IPS-18c (cell line): ENCODE measurements at regions not wholly inside any gene's neighbourhood (a gene's known extent, or its start where the extent isn't known, plus 50 kb on each side); places are given as distances from the start of the nearest gene placed in this dataset.

Source experiments
- H3K4me3 ChIP-seq: 2 replicates; pipeline ENCODE4 v1.7.0; 2013; ENCODE audit warnings: low read depth, mild to moderate bottlenecking, low read length, moderate library complexity; ENCODE audit not compliant: insufficient read depth
- H3K9me3 ChIP-seq: one replicate; pipeline ENCODE4 v1.6.1; 2013; ENCODE audit warnings: mild to moderate bottlenecking, low read length, moderate library complexity; ENCODE audit not compliant: control insufficient read depth, insufficient read depth

DNA sequence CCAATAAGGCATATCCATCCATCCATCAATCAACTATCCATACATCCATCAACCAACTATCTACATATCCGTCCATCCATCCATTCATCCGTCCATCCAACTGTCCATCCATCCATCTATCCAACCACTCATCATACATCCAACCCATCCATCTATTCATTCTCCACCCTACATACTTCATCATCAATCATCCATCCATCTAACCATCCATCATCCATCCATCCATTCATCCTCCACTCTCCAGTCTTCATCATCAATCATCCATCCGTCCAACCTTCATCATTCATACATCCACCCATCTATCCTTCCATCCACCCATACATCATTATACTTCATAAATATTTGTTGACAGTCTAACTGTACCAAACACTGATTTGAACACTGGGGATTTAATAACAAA lies 231.3 kb upstream of the DAB1 start:
- no peak overlapping the region for H3K4me3 ChIP-seq

GRCh38 chr1:57644667-57645066 lies 220.8 kb upstream of the DAB1 start:
- no peaks in the 10 kb centered on the region for H3K9me3 ChIP-seq
- no peak overlapping the region for H3K4me3 ChIP-seq

More for the DNA sequence above, 231.3 kb upstream of the DAB1 start:
- no peaks in the 10 kb centered on the region for H3K9me3 ChIP-seq

DNA sequence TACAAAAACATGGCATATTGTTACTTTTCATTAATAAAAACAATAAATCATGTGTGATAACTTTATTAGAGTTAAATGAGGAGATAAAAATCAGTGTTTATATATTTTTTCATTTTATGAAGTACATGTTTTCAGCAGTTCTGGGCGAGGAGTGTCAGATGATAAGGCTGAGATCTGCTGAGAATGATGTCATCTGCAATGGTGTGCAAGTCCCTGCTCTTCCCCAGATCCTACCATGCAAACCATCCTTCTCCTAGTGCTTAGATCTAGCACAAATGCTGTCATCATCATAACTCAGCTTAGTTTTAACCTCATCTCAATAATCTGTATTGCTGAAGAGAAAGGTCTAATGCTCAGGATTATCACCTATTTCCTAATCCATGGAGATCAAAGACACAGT lies 214.4 kb upstream of the DAB1 start:
- H3K4me3 ChIP-seq = no peak overlapping the region
- H3K9me3 ChIP-seq = no peaks in the 10 kb centered on the region

- no peak overlapping the region for H3K4me3 ChIP-seq
- H3K9me3 ChIP-seq = no peaks in the 10 kb centered on the region
These were observed 213.3 kb upstream of the DAB1 start for GRCh38 chr1:57637155-57637554.

DNA sequence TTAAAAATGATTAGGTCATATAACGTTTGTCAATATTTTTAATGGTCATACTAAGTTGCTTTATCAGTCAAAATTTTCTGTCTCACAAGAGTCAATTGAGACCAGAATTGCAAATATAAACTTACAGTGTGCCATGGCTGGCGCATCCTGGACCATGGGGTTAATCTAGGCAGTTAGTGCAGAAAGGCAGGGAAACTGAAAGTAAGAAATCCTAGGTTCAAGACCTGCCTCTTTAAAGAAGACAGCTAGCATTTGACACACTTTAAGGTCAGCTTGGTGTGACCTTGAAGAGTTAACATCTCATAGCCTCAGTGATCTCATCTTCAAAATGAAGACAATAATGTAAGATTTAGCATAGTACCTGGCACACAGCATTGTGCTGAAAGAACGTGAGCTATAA lies 210.0 kb upstream of the DAB1 start:
- Histone ChIP-seq H3K9me3 (no peaks in the 10 kb centered on the region), H3K4me3 (no peak overlapping the region)

DNA sequence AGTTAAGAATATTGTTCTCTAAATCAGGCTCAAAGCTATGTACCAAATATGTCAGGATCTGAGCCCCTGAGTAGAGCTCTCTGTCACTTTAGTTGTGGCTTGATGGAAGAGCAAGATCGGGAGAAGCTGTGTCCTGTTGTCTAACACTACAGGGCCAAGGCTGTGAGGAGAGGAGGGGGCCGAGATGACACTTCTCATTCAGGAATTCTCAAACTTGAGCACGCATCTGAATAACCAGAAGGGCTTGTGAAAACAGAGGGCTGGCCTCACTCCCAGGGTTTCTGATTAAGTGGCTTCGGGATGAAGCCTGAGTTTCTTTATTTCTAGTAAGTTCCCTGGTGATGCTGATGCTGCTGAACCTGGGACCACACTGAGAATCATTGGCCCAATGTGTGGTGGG lies 209.2 kb upstream of the DAB1 start:
- H3K4me3 ChIP-seq = no peak overlapping the region
- no peaks in the 10 kb centered on the region for H3K9me3 ChIP-seq

DNA sequence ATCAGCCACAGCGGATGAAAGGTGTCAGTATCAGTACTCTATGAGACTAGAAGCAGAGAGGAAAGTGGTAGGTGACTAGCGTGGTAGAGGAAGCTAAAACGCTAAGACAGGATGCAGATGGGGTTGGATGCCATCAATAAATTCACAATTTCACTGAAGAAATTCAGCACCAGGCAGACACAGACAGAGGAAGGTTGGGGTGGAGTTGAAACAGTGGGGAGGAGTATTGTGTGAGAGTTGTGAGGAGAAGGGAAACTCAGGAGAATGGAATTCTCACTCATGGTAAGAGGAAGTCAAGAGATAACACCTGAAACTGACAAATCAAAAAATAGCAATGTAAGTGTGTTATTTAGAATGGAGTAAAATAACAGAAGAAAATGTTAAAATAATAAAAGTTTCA lies 208.5 kb upstream of the DAB1 start:
- no peak overlapping the region for H3K4me3 ChIP-seq

DNA sequence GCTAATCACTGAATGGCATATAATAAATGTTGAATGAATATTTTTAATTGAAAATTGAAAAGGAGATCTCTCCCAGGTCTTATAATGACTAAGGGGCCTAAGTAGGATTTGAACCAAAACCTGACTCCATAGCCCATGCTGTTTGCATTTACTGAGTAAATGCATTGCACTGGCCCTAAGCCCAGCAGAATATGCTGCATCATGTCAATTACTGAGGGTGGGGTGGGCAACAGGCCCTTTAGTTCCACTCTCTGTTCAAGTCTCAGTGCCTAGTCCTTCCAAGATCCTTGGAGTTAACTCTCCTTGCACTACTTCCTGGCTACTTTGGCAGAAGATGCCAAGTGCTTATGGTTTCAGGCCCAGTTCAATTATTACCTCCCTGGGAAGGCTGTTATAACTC lies 203.8 kb upstream of the DAB1 start:
- no peaks in the 10 kb centered on the region for H3K9me3 ChIP-seq
- H3K4me3 ChIP-seq = no peak overlapping the region

More for the DNA sequence above, 208.5 kb upstream of the DAB1 start:
- no peaks in the 10 kb centered on the region for H3K9me3 ChIP-seq

DNA sequence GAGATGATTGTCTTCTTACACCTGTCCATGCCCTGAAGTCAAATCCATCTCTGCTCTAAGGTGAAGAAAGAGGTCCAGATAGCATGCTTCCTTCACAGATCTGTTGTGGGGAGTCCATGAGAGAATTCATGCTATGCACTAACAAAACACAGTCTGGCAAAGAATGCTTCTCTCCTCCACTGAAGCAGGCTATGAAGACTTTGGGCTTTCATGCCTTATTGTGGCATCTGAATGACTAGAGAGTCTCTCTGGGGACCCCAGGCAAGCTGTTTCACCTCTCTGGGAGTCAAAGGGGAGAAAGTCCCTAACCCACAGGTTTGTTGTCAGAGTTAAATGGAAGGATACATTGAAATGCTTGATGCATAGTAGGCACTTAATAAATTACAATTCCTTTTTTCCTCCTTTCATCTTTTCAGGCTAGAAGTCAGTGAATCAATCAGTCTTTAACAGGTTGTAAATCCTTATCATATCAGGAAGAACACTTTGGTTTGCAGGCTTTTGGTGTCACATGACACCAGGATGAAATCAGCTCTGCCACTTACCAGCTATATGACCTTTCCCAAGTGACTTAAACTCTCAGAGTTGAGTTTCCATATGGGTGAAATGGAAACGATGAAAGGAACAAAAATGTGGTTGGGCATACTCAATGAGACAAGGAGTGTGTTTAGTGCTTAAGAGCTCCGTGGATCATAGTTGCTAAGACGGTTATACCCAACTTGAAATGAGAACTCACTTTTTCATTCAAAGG lies 200.1 kb upstream of the DAB1 start:
- Histone ChIP-seq H3K9me3 (no peaks in the 10 kb centered on the region), H3K4me3 (no peak overlapping the region)

- H3K4me3 ChIP-seq = no peak overlapping the region
- no peaks in the 10 kb centered on the region for H3K9me3 ChIP-seq
These were observed 199.4 kb upstream of the DAB1 start for GRCh38 chr1:57623039-57623790.

DNA sequence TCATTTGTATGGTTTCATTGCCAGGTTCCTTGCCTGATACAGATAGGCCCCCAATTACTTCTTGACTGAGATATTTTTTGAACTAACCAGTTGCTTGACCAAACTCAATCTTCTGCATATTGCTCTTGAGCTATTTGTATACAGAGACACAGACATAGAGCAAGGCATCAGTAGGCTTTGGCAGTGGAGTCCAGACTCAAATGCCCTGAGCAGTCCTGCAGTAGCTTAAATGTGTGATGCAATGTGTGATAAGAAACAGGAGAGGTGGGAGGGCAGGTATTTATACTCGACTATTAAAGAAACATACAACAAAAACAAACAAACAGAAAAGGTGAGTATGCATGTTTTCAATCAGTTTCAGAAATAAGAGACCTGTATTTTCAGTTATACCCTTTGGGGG lies 197.9 kb upstream of the DAB1 start:
- H3K9me3 ChIP-seq = no peaks in the 10 kb centered on the region
- H3K4me3 ChIP-seq = no peak overlapping the region

- Histone ChIP-seq H3K9me3 (no peaks in the 10 kb centered on the region), H3K4me3 (no peak overlapping the region)
These were observed 196.7 kb upstream of the DAB1 start for GRCh38 chr1:57620605-57621004.

- no peak overlapping the region for H3K4me3 ChIP-seq
These were observed 193.1 kb upstream of the DAB1 start for GRCh38 chr1:57616921-57617320.

GRCh38 chr1:57615956-57616355 lies 192.1 kb upstream of the DAB1 start:
- Histone ChIP-seq H3K4me3 (no peak overlapping the region), H3K9me3 (no peaks in the 10 kb centered on the region)

More at GRCh38 chr1:57616921-57617320, 193.1 kb upstream of the DAB1 start:
- H3K9me3 ChIP-seq = no peaks in the 10 kb centered on the region

- H3K4me3 ChIP-seq = no peak overlapping the region
- H3K9me3 ChIP-seq = no peaks in the 10 kb centered on the region
These were observed 189.0 kb upstream of the DAB1 start for GRCh38 chr1:57612833-57613232.

DNA sequence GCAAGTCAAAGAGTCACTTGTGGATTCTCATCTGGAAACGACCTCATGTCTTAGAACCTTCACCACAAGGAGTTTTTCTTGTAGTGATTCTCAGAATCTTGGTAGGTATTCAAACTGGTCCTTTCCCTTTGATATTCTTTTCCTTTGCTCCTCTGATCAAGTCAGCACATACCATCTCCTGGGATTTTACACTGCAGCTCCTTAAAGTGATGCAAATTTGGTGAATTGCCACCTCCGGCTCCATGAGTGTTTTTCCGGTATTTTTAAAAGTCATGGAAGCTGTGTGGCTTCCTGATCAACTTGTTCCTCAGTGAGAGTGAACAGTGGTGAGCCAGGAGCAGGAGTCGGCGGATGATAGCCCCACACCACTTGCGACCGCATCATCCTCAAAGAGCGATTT lies 182.1 kb upstream of the DAB1 start:
- H3K9me3 ChIP-seq = no peaks in the 10 kb centered on the region
- H3K4me3 ChIP-seq = no peak overlapping the region

- H3K4me3 ChIP-seq = no peak overlapping the region
- no peaks in the 10 kb centered on the region for H3K9me3 ChIP-seq
These were observed 179.8 kb upstream of the DAB1 start for GRCh38 chr1:57603696-57604095.

GRCh38 chr1:57600424-57600823 lies 176.6 kb upstream of the DAB1 start:
- no peak overlapping the region for H3K4me3 ChIP-seq
- peaks cover 2% of the 10 kb centered on the region for H3K9me3 ChIP-seq
